Ovary (tissue), 3 donors: ENCODE measurements at regions not wholly inside any gene's neighbourhood (a gene's known extent, or its start where the extent isn't known, plus 50 kb on each side); places are given as distances from the start of the nearest gene placed in this dataset.

Experiments used
- EP300 ChIP-seq: sonication (generic); formaldehyde crosslinking; IDR thresholded peaks from one replicate; pipeline ENCODE4 v1.6.1; 2017; ENCODE audit warnings: antibody characterized with exemption
- POLR2A ChIP-seq: fragments of 450-650 bp; IDR thresholded peaks from one replicate; pipeline ENCODE4 v1.6.1; 2017; ENCODE audit warnings: antibody characterized with exemption, mild to moderate bottlenecking, moderate library complexity
- TF ChIP-seq, protein P1 (sequence below), 3 donors: fragments of 450-650 bp in 2 of 3; fragments of 200-600 bp in 1 of 3; IDR thresholded peaks; one replicate each; pipeline versions ENCODE4 v1.5.1 to v1.8.0; 2016 to 2022; ENCODE audit warnings: antibody characterized with exemption in 3 of 3, mild to moderate bottlenecking in 1 of 3
- donor health status: DM: no; HTN: no; CAD: no.

- TF ChIP-seq POLR2A (no peak), EP300 (no peak)
- TF ChIP-seq, protein P1, sequence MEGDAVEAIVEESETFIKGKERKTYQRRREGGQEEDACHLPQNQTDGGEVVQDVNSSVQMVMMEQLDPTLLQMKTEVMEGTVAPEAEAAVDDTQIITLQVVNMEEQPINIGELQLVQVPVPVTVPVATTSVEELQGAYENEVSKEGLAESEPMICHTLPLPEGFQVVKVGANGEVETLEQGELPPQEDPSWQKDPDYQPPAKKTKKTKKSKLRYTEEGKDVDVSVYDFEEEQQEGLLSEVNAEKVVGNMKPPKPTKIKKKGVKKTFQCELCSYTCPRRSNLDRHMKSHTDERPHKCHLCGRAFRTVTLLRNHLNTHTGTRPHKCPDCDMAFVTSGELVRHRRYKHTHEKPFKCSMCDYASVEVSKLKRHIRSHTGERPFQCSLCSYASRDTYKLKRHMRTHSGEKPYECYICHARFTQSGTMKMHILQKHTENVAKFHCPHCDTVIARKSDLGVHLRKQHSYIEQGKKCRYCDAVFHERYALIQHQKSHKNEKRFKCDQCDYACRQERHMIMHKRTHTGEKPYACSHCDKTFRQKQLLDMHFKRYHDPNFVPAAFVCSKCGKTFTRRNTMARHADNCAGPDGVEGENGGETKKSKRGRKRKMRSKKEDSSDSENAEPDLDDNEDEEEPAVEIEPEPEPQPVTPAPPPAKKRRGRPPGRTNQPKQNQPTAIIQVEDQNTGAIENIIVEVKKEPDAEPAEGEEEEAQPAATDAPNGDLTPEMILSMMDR (IDR thresholded peaks at IDR 0.05): no peak
Observed at GRCh38 chr21:38958940-38959691, 153.4 kb downstream of the ETS2 start.
